Esophagus muscularis mucosa (tissue), 4 donors: ENCODE measurements at regions not wholly inside any gene's neighbourhood (a gene's known extent, or its start where the extent isn't known, plus 50 kb on each side); places are given as distances from the start of the nearest gene placed in this dataset.

ENCODE experiments used
- DNase-seq: peaks from one replicate; pipeline ENCODE4 v3.0.0-alpha.2; 2017; ENCODE audit errors: extremely low spot score
- H3K27ac ChIP-seq, 4 donors: fragments of 200-600 bp; sonication (generic); replicated peaks in 1 of 4; 1 replicate in 3 of 4; 2 replicates in 1 of 4; pipeline ENCODE4 v1.5.1; 2016 to 2019; ENCODE audit warnings: mild to moderate bottlenecking in 1 of 4
- H3K27me3 ChIP-seq, 4 donors: fragments of 200-600 bp; sonication (generic); one replicate each; pipeline versions ENCODE4 v1.5.1 to v1.6.0; 2016 to 2019
- H3K36me3 ChIP-seq, 4 donors: fragments of 200-600 bp; sonication (generic); one replicate each; pipeline ENCODE4 v1.5.1; 2016 to 2019
- H3K4me1 ChIP-seq, 4 donors: fragments of 200-600 bp; sonication (generic); one replicate each; pipeline ENCODE4 v1.5.1; 2016 to 2019
- H3K4me3 ChIP-seq, 4 donors: fragments of 200-600 bp; sonication (generic); 1 replicate in 2 of 4; 2 replicates in 2 of 4; pipeline ENCODE4 v1.5.1; 2016 to 2019; ENCODE audit warnings: mild to moderate bottlenecking in 4 of 4, moderate library complexity in 1 of 4
- H3K9me3 ChIP-seq, 4 donors: fragments of 200-600 bp; sonication (generic); 1 replicate in 3 of 4; 2 replicates in 1 of 4; pipeline ENCODE4 v1.5.1; 2016 to 2019
- EP300 ChIP-seq: sonication (generic); formaldehyde crosslinking; IDR thresholded peaks from one replicate; pipeline ENCODE4 v1.6.1; 2017; ENCODE audit warnings: antibody characterized with exemption
- POLR2A ChIP-seq: fragments of 450-650 bp; IDR thresholded peaks from one replicate; pipeline ENCODE4 v1.6.1; 2017; ENCODE audit warnings: antibody characterized with exemption, moderate library complexity, mild to moderate bottlenecking, low read depth
- POLR2AphosphoS5 ChIP-seq, 2 donors: sonication (generic); formaldehyde crosslinking; IDR thresholded peaks; one replicate each; pipeline ENCODE4 v1.6.1; 2017; ENCODE audit warnings: antibody characterized with exemption in 2 of 2
- WGBS: methylation state at CpG from one replicate; pipeline ENCODE4 v1.1.5; 2018; 5-methylcytosine and 5-hydroxymethylcytosine counted together
- intact Hi-C: fragments of 100-400 bp; cut with DNase I; formaldehyde crosslinking; loops from one replicate; pipeline ENCODE4 v1.15.1; 2023
- TF ChIP-seq, protein P1 (sequence below), 3 experiments: fragments of 200-600 bp in 2 of 3; fragments of 450-650 bp in 1 of 3; sonication (generic) in 2 of 3; IDR thresholded peaks; one replicate each; pipeline ENCODE4 v1.5.1; 2017 to 2019; ENCODE audit warnings: antibody characterized with exemption in 3 of 3, mild to moderate bottlenecking in 2 of 3, moderate library complexity in 1 of 3

GRCh38 chr18:28824183-28824574 is 647.2 kb upstream of the CDH2 start:
- 81% methylated on average over 2 of the region's 2 CpGs for WGBS
- H3K9me3 ChIP-seq, result peaks cover 0 to 3% (median 0%) of the 10 kb centered on the region in 4 donors
- no peaks in the 10 kb centered on the region for H3K36me3 ChIP-seq
- H3K27me3 ChIP-seq, result no peaks in the 10 kb centered on the region
- no peak for TF ChIP-seq POLR2A
- no peak for TF ChIP-seq POLR2AphosphoS5 (IDR thresholded peaks at IDR 0.05)
- TF ChIP-seq, protein P1, sequence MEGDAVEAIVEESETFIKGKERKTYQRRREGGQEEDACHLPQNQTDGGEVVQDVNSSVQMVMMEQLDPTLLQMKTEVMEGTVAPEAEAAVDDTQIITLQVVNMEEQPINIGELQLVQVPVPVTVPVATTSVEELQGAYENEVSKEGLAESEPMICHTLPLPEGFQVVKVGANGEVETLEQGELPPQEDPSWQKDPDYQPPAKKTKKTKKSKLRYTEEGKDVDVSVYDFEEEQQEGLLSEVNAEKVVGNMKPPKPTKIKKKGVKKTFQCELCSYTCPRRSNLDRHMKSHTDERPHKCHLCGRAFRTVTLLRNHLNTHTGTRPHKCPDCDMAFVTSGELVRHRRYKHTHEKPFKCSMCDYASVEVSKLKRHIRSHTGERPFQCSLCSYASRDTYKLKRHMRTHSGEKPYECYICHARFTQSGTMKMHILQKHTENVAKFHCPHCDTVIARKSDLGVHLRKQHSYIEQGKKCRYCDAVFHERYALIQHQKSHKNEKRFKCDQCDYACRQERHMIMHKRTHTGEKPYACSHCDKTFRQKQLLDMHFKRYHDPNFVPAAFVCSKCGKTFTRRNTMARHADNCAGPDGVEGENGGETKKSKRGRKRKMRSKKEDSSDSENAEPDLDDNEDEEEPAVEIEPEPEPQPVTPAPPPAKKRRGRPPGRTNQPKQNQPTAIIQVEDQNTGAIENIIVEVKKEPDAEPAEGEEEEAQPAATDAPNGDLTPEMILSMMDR (IDR thresholded peaks at IDR 0.05), result no peak
- no peak for TF ChIP-seq EP300
- H3K4me3 ChIP-seq, result no peak overlapping the region
- no peaks in the 10 kb centered on the region for H3K4me1 ChIP-seq
- no peak overlapping the region for H3K27ac ChIP-seq
- intact Hi-C loops, result no loop called here
- DNase-seq, result no peak

GRCh38 chr18:28823506-28824182 is 646.7 kb upstream of the CDH2 start:
- H3K9me3 ChIP-seq, result peaks cover 0 to 3% (median 0%) of the 10 kb centered on the region in 4 donors
- H3K36me3 ChIP-seq, result no peaks in the 10 kb centered on the region
- intact Hi-C loops, result no loop called here
- no peak overlapping the region for H3K4me3 ChIP-seq
- no peak overlapping the region for H3K27ac ChIP-seq
- TF ChIP-seq EP300, result no peak
- no peak for DNase-seq
- WGBS, result 90% methylated on average over 5 of the region's 6 CpGs
- no peaks in the 10 kb centered on the region for H3K27me3 ChIP-seq
- no peaks in the 10 kb centered on the region for H3K4me1 ChIP-seq

DNA sequence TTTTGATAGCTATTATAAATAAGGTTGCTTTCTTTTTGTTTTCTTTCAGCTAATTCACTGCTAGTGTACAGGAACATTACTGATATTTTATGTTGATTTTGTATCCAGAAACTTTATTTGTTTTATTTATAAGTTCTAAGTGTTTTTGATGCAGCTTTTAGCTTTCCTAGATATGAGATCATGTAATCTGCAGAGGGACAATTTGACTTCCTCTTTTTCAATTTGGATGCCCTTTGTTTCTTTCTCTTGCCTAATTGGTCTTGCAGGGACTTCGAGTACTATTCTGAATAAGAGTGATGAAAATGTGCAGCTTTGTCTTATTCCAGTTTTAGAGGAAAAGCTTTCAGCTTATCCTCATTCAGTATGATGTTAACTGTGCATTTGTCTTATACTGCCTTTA is 643.4 kb upstream of the CDH2 start:
- no peak for DNase-seq
- Histone ChIP-seq H3K27me3 (no peaks in the 10 kb centered on the region), H3K36me3 (no peaks in the 10 kb centered on the region), H3K9me3 (peaks cover 0 to 3% (median 0%) of the 10 kb centered on the region in 4 donors), H3K4me1 (no peaks in the 10 kb centered on the region), H3K4me3 (no peak overlapping the region), H3K27ac (no peak overlapping the region)
- intact Hi-C loops, result no loop called here
- WGBS, result 81% methylated on average over 1 of the region's 1 CpG
- no peak for TF ChIP-seq EP300
- TF ChIP-seq POLR2AphosphoS5 (IDR thresholded peaks at IDR 0.05), result no peak
- no peak for TF ChIP-seq POLR2A
- TF ChIP-seq, protein P1 (IDR thresholded peaks at IDR 0.05), result no peak

DNA sequence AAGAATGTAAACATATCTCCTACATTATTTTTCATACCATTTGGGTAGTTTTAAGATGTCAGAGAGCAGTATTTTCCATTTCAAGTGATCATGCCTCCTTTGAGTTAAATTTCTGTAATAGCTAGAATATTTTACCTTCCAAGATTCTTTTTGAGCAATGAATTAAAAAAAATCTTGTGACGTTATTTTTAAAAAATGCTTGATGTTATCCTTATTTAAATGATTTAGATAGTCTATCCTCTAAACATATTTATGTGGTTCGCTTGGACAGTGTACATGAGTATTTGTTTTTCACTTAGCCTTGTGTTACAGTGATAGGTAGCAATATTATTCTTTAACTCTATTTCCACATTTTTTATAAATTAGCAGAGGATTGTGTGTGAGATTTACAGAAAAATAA is 639.2 kb upstream of the CDH2 start:
- intact Hi-C loops, result no loop called here
- H3K36me3 ChIP-seq, result no peaks in the 10 kb centered on the region
- H3K27ac ChIP-seq, result no peak overlapping the region
- no peak overlapping the region for H3K4me3 ChIP-seq
- no peak for TF ChIP-seq EP300
- TF ChIP-seq, protein P1 (IDR thresholded peaks at IDR 0.05), result no peak
- no peak for TF ChIP-seq POLR2AphosphoS5 (IDR thresholded peaks at IDR 0.05)
- no peak for TF ChIP-seq POLR2A
- no peaks in the 10 kb centered on the region for H3K9me3 ChIP-seq
- no peaks in the 10 kb centered on the region for H3K4me1 ChIP-seq
- 76% methylated on average over 2 of the region's 2 CpGs for WGBS
- DNase-seq, result no peak
- no peaks in the 10 kb centered on the region for H3K27me3 ChIP-seq

DNA sequence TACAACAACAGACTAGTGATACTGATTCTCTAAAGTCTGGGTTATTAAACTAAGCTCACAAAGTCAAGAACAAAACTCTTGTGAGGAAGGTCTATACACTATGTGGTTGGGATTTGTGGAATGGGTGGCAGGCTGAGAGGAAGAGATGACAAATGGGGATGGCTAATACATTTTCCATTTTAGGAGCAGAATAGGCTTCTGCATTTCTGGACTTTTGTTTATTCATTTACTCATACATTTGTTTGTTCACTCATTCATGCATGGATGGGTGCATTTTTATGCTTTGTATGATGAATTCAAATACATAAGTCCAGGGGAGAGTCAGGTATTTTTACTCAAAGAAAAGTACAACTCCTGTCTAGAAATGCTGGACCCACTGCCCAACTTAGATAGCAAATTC is 637.4 kb upstream of the CDH2 start:
- TF ChIP-seq, protein P1 (IDR thresholded peaks at IDR 0.05), result no peak
- TF ChIP-seq EP300 (no peak), POLR2AphosphoS5 (IDR thresholded peaks at IDR 0.05) (no peak), POLR2A (no peak)
- intact Hi-C loops, result no loop called here
- no peak for DNase-seq
- Histone ChIP-seq H3K27me3 (no peaks in the 10 kb centered on the region), H3K36me3 (no peaks in the 10 kb centered on the region), H3K4me3 (no peak overlapping the region), H3K9me3 (peaks cover 0 to 3% (median 1%) of the 10 kb centered on the region in 4 donors), H3K27ac (no peak overlapping the region), H3K4me1 (no peaks in the 10 kb centered on the region)
